GM13977 (cell line): ENCODE measurements at regions not wholly inside any gene's neighbourhood (a gene's known extent, or its start where the extent isn't known, plus 50 kb on each side); places are given as distances from the start of the nearest gene placed in this dataset.

Experiments used
- DNase-seq: peaks from one replicate; pipeline ENCODE4 v3.0.0; 2012; ENCODE audit warnings: low spot score
- CTCF ChIP-seq: IDR thresholded peaks from 2 replicates; pipeline ENCODE4 v1.5.1; 2012; ENCODE audit warnings: mild to moderate bottlenecking, control low read depth; ENCODE audit not compliant: insufficient read depth; ENCODE audit errors: extremely low read depth, missing control alignments
- in situ Hi-C: fragments of 300-500 bp; cut with MboI; formaldehyde crosslinking; loops from one replicate; pipeline ENCODE4 v1.12.0; 2022; ENCODE audit warnings: low sequenced_read_pairs, low pct_unique_long_range_greater_than_20kb, mixed read lengths, inconsistent platforms; ENCODE audit not compliant: unreplicated experiment

GRCh38 chr3:94596141-94596540 is 533.3 kb downstream of the NSUN3 start:
- no peak for TF ChIP-seq CTCF
- in situ Hi-C loops = no loop called here
- DNase-seq = no peak

- in situ Hi-C loops = no loop called here
- no peak for TF ChIP-seq CTCF
- DNase-seq = no peak
These were observed 534.2 kb downstream of the NSUN3 start for GRCh38 chr3:94596887-94597566.

GRCh38 chr3:94607778-94608177 is 544.9 kb downstream of the NSUN3 start:
- in situ Hi-C loops = no loop called here
- no peak for DNase-seq

GRCh38 chr3:94609908-94610307 is 547.0 kb downstream of the NSUN3 start:
- in situ Hi-C loops = no loop called here
- TF ChIP-seq CTCF = no peak
- DNase-seq = no peak

More at GRCh38 chr3:94607778-94608177, 544.9 kb downstream of the NSUN3 start:
- no peak for TF ChIP-seq CTCF

GRCh38 chr3:94611596-94611995 is 548.7 kb downstream of the NSUN3 start:
- in situ Hi-C loops = no loop called here
- no peak for TF ChIP-seq CTCF
- DNase-seq = no peak

GRCh38 chr3:94612631-94613030 is 549.8 kb downstream of the NSUN3 start:
- no peak for TF ChIP-seq CTCF
- DNase-seq = no peak
- in situ Hi-C loops = no loop called here

- TF ChIP-seq CTCF = no peak
- in situ Hi-C loops = no loop called here
- DNase-seq = no peak
These were observed 551.3 kb downstream of the NSUN3 start for GRCh38 chr3:94614192-94614591.
